ENCODE measurements at regions not wholly inside any gene's neighbourhood (a gene's known extent, or its start where the extent isn't known, plus 50 kb on each side); places are given as distances from the start of the nearest gene placed in this dataset.

DNA sequence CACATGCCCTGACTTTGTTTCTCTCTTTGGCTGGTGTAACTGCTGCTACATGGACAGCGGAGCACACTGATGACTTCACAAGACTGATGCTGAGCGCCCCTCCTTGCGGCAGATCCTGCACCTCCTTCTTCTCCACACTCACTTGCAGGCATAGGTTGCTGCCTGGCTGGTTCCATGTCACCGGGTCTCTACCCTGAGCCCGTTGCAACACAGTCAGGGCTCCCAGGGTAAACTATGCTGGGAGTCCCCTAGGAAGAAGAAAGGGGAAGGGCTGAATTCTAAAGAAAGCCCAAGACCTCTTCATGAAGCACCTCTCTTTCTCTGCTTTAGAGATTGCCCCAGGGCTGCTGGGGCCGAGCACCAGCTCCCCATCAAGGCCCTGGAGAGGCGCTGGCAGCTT, 83.3 kb upstream of the DUSP22 start:
- Histone ChIP-seq H3K4me1 (ENCODE audit: control insufficient read depth in 1 of 2, insufficient read depth in 2 of 2, low read depth in 1 of 2, low read length in 1 of 2) (no peaks in the 10 kb centered on the region), H3F3A (replicated peaks; ENCODE audit: insufficient read depth) (no peaks in the 10 kb centered on the region), H3K9me2 (no peaks in the 10 kb centered on the region), H3K4me3 (ENCODE audit: low read depth in 2 of 2, low read length in 1 of 2) (no peak overlapping the region), H3K9ac (no peak overlapping the region), H3K9me3 (no peaks in the 10 kb centered on the region), H3K27me3 (ENCODE audit: insufficient read depth) (peaks cover 100% of the 10 kb centered on the region), H3K4me2 (no peak overlapping the region), H2AFZ (ENCODE audit: low read depth) (no peak overlapping the region), H3K27ac (ENCODE audit: low read depth in 2 of 2, low read length in 1 of 2) (no peak overlapping the region), H3K36me3 (replicated peaks in 1 of 2; ENCODE audit: control insufficient read depth in 1 of 2, insufficient read depth in 2 of 2, low read length in 1 of 2) (no peaks in the 10 kb centered on the region), H4K20me1 (ENCODE audit: insufficient read depth) (no peaks in the 10 kb centered on the region), H3K79me2 (ENCODE audit: insufficient read depth) (no peaks in the 10 kb centered on the region)
- 38% methylated on average over 6 of the region's 7 CpGs for WGBS (ENCODE audit: low lambda C conversion rate)
- DNase-seq, result no peak
- POLR2A ChIA-PET, result no interaction called here
- TF ChIP-seq ELF1 (IDR thresholded peaks at IDR 0.05), result no peak
- CTCF ChIA-PET, result no interaction called here

DNA sequence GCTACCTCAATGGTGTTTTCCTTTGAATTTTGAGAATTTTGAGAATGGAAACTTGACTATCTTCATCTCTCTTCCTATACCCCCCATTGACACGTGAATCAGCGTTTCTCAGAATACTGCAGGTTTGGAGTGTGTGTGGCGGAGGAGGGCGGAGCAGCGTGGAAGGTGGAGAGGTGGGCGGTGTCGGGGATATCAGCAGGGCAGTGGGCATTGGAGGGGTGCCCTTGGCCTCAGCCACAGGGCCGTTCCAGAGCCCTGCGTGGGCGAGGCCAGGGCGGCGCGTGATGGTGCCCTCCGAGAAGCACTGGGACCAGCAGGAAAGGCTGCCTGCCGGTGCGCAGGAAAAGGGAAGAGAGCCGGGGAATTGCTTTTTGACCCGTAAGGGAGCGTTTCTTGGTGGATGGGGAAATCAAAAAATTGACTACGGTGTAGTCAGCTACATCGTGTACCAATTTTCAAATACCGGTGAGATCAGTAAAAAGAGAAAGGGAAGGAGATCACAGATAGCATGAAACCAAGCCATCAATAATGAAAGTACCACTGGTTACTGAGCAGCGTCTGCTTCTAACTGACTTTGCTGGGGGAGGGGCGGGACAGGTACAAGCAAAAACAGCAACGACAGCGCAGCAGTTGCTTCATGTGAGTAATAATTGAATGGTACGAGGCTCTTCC, 82.7 kb upstream of the DUSP22 start:
- H3K9me3 ChIP-seq, result no peaks in the 10 kb centered on the region
- no peak overlapping the region for H3K27ac ChIP-seq (ENCODE audit: low read depth in 2 of 2, low read length in 1 of 2)
- no peak for DNase-seq
- H3K9me2 ChIP-seq, result no peaks in the 10 kb centered on the region
- no peaks in the 10 kb centered on the region for H3K4me1 ChIP-seq (ENCODE audit: control insufficient read depth in 1 of 2, insufficient read depth in 2 of 2, low read depth in 1 of 2, low read length in 1 of 2)
- no peaks in the 10 kb centered on the region for H3K36me3 ChIP-seq (replicated peaks in 1 of 2; ENCODE audit: control insufficient read depth in 1 of 2, insufficient read depth in 2 of 2, low read length in 1 of 2)
- peaks cover 100% of the 10 kb centered on the region for H3K27me3 ChIP-seq (ENCODE audit: insufficient read depth)
- H4K20me1 ChIP-seq (ENCODE audit: insufficient read depth), result no peaks in the 10 kb centered on the region
- H3K79me2 ChIP-seq (ENCODE audit: insufficient read depth), result no peaks in the 10 kb centered on the region
- H3K4me2 ChIP-seq, result peak overlapping the region; percentile 68
- no peak overlapping the region for H3K9ac ChIP-seq
- peak overlapping the region in 1 of 2 experiments; percentile 3; a peak in 2 of 4 replicates for H3K4me3 ChIP-seq (ENCODE audit: low read depth in 2 of 2, low read length in 1 of 2)
- ChIA-PET POLR2A (no interaction called here), CTCF (no interaction called here)
- TF ChIP-seq MXI1 (IDR thresholded peaks at IDR 0.05; ENCODE audit: low read depth, low read length) (no peak), GABPA (IDR thresholded peaks at IDR 0.05; ENCODE audit: low read depth) (no peak)
- TF ChIP-seq, protein P1, sequence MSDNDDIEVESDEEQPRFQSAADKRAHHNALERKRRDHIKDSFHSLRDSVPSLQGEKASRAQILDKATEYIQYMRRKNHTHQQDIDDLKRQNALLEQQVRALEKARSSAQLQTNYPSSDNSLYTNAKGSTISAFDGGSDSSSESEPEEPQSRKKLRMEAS (IDR thresholded peaks at IDR 0.05; ENCODE audit: low read depth), result no peak
- TF ChIP-seq, protein P2, sequence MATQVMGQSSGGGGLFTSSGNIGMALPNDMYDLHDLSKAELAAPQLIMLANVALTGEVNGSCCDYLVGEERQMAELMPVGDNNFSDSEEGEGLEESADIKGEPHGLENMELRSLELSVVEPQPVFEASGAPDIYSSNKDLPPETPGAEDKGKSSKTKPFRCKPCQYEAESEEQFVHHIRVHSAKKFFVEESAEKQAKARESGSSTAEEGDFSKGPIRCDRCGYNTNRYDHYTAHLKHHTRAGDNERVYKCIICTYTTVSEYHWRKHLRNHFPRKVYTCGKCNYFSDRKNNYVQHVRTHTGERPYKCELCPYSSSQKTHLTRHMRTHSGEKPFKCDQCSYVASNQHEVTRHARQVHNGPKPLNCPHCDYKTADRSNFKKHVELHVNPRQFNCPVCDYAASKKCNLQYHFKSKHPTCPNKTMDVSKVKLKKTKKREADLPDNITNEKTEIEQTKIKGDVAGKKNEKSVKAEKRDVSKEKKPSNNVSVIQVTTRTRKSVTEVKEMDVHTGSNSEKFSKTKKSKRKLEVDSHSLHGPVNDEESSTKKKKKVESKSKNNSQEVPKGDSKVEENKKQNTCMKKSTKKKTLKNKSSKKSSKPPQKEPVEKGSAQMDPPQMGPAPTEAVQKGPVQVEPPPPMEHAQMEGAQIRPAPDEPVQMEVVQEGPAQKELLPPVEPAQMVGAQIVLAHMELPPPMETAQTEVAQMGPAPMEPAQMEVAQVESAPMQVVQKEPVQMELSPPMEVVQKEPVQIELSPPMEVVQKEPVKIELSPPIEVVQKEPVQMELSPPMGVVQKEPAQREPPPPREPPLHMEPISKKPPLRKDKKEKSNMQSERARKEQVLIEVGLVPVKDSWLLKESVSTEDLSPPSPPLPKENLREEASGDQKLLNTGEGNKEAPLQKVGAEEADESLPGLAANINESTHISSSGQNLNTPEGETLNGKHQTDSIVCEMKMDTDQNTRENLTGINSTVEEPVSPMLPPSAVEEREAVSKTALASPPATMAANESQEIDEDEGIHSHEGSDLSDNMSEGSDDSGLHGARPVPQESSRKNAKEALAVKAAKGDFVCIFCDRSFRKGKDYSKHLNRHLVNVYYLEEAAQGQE (IDR thresholded peaks at IDR 0.05; ENCODE audit: low read depth, low read length), result no peak
- no peaks in the 10 kb centered on the region for H3F3A ChIP-seq (replicated peaks; ENCODE audit: insufficient read depth)
- 22% methylated on average over 26 of the region's 27 CpGs for WGBS (ENCODE audit: low lambda C conversion rate)
- H2AFZ ChIP-seq (ENCODE audit: low read depth), result no peak overlapping the region

DNA sequence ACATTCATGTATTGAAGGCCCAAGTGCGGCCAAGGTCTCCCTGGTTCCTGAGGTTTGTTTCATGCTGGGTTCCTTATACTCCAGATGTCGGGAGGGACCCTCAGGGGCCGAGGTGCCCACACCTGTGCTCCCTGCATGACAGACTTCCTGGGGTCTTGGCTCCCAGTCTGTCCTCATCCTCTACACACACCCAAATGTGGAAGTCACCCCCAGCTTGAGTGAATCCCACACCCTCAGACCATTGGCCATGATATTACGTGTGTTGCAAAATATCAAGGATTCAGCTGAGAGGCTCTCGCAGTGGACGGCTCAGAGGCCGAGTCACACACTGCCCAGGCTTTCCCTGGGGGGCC, 82.2 kb upstream of the DUSP22 start:
- CTCF ChIA-PET, result no interaction called here
- Histone ChIP-seq H3K9me3 (no peaks in the 10 kb centered on the region), H3K4me3 (ENCODE audit: low read depth in 2 of 2, low read length in 1 of 2) (peak overlapping the region in 1 of 2 experiments; percentile 3; a peak in 2 of 4 replicates), H2AFZ (ENCODE audit: low read depth) (no peak overlapping the region), H3K79me2 (ENCODE audit: insufficient read depth) (no peaks in the 10 kb centered on the region), H4K20me1 (ENCODE audit: insufficient read depth) (no peaks in the 10 kb centered on the region), H3K36me3 (replicated peaks in 1 of 2; ENCODE audit: control insufficient read depth in 1 of 2, insufficient read depth in 2 of 2, low read length in 1 of 2) (no peaks in the 10 kb centered on the region), H3K4me2 (peak overlapping the region; percentile 68), H3K9me2 (no peaks in the 10 kb centered on the region), H3K27ac (ENCODE audit: low read depth in 2 of 2, low read length in 1 of 2) (no peak overlapping the region), H3K4me1 (ENCODE audit: control insufficient read depth in 1 of 2, insufficient read depth in 2 of 2, low read depth in 1 of 2, low read length in 1 of 2) (no peaks in the 10 kb centered on the region), H3K9ac (no peak overlapping the region), H3K27me3 (ENCODE audit: insufficient read depth) (peaks cover 95% of the 10 kb centered on the region), H3F3A (replicated peaks; ENCODE audit: insufficient read depth) (no peaks in the 10 kb centered on the region)
- no peak for DNase-seq
- 5% methylated on average over 6 of the region's 7 CpGs for WGBS (ENCODE audit: low lambda C conversion rate)
- POLR2A ChIA-PET, result no interaction called here
- no peak for TF ChIP-seq EP300 (IDR thresholded peaks at IDR 0.05; ENCODE audit: borderline replicate concordance in 1 of 2, low read depth in 1 of 2, low read length in 1 of 2)
- TF ChIP-seq TCF12 (IDR thresholded peaks at IDR 0.05), result no peak
- no peak for TF ChIP-seq RFX5 (IDR thresholded peaks at IDR 0.05; ENCODE audit: low read length)

All from SK-N-SH (cell line).